Right lobe of liver (tissue), 4 donors: ENCODE measurements at regions not wholly inside any gene's neighbourhood (a gene's known extent, or its start where the extent isn't known, plus 50 kb on each side); places are given as distances from the start of the nearest gene placed in this dataset.

ENCODE experiments used
- CTCF ChIP-seq, 4 donors: fragments of 200-600 bp in 3 of 4; fragments of 450-650 bp in 1 of 4; IDR thresholded peaks; one replicate each; pipeline versions ENCODE4 v1.5.1 to v1.8.0; 2016 to 2022; ENCODE audit warnings: antibody characterized with exemption in 4 of 4, mild to moderate bottlenecking in 2 of 4
- POLR2A ChIP-seq: fragments of 450-650 bp; IDR thresholded peaks from one replicate; pipeline ENCODE4 v1.6.1; 2017; ENCODE audit warnings: antibody characterized with exemption, mild to moderate bottlenecking
- donor health status: DM: no; HTN: no; CAD: no.
- donor health status: DM: no; HTN: no; CAD: no.
- donor health status: DM: no; HTN: yes; CAD: no.

GRCh38 chr22:49671331-49672013 is 156.2 kb downstream of the BRD1 start:
- TF ChIP-seq POLR2A (no peak), CTCF (IDR thresholded peaks at IDR 0.05) (no peak)
